Spleen (tissue), 7 donors: ENCODE measurements at regions not wholly inside any gene's neighbourhood (a gene's known extent, or its start where the extent isn't known, plus 50 kb on each side); places are given as distances from the start of the nearest gene placed in this dataset.

Source experiments
- POLR2A ChIP-seq, 3 donors: fragments of 450-650 bp; IDR thresholded peaks; one replicate each; pipeline ENCODE4 v1.5.1; 2017; ENCODE audit warnings: antibody characterized with exemption in 3 of 3, mild to moderate bottlenecking in 1 of 3
- POLR2AphosphoS5 ChIP-seq, 3 donors: sonication (generic); formaldehyde crosslinking; IDR thresholded peaks; one replicate each; pipeline ENCODE4 v1.5.1; 2017; ENCODE audit warnings: antibody characterized with exemption in 3 of 3
- TF ChIP-seq, protein P1 (sequence below), 11 experiments: fragments of 200-600 bp in 7 of 11; fragments of 450-650 bp in 4 of 11; sonication (generic) in 4 of 11; IDR thresholded peaks in 8 of 11; conservative IDR thresholded peaks in 3 of 11; 1 replicate in 7 of 11; 2 replicates in 4 of 11; pipeline versions ENCODE4 v1.4.0 to v1.8.0; 2016 to 2021; ENCODE audit warnings: antibody characterized with exemption in 11 of 11, inconsistent platforms in 4 of 11, mild to moderate bottlenecking in 1 of 11
- donor health status: DM: no; HTN: no; CAD: no; lungs with moderate emphysema.
- donor health status: DM: no; HTN: no; CAD: no.
- donor health status: DM: no; HTN: no; CAD: no.

DNA sequence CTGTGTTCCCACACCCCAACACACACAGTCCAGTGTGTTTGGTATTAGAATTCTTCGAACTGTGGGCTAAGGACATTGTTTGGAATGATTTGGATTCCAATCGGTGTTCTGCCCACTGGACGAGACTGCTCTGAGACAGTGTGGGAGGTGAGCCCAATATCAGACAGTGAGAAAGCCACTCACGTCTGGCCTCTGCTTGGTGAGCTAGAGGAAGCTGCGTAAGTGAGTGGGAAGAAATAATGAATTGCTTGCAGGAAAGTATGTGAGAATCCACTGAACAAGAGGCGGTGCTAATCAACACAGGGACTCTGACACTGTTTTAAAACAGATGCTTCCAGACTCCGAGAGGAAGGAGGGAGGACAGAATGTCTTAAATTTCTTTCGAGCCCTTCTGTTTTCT lies 675.0 kb upstream of the ANKRD30A start:
- TF ChIP-seq, protein P1, sequence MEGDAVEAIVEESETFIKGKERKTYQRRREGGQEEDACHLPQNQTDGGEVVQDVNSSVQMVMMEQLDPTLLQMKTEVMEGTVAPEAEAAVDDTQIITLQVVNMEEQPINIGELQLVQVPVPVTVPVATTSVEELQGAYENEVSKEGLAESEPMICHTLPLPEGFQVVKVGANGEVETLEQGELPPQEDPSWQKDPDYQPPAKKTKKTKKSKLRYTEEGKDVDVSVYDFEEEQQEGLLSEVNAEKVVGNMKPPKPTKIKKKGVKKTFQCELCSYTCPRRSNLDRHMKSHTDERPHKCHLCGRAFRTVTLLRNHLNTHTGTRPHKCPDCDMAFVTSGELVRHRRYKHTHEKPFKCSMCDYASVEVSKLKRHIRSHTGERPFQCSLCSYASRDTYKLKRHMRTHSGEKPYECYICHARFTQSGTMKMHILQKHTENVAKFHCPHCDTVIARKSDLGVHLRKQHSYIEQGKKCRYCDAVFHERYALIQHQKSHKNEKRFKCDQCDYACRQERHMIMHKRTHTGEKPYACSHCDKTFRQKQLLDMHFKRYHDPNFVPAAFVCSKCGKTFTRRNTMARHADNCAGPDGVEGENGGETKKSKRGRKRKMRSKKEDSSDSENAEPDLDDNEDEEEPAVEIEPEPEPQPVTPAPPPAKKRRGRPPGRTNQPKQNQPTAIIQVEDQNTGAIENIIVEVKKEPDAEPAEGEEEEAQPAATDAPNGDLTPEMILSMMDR (IDR thresholded peaks at IDR 0.05 in 8 of 11, conservative IDR thresholded peaks at IDR 0.05 in 3 of 11), result no peak
- no peak for TF ChIP-seq POLR2AphosphoS5 (IDR thresholded peaks at IDR 0.05)
- no peak for TF ChIP-seq POLR2A (IDR thresholded peaks at IDR 0.05)
